HG02610 (cell line): ENCODE measurements at regions not wholly inside any gene's neighbourhood (a gene's known extent, or its start where the extent isn't known, plus 50 kb on each side); places are given as distances from the start of the nearest gene placed in this dataset.

ENCODE experiments used
- ATAC-seq: cut with Tn5 transposase; IDR thresholded peaks from one replicate; pipeline ENCODE4 v1.9.1; 2021; ENCODE audit warnings: mild to moderate bottlenecking, moderate library complexity; ENCODE audit not compliant: unreplicated experiment

- ATAC-seq = no peak
These were observed 258.2 kb upstream of the RAB6C start for GRCh38 chr2:129721236-129721635.

GRCh38 chr2:129721846-129722245 lies 257.6 kb upstream of the RAB6C start:
- ATAC-seq = no peak

GRCh38 chr2:129722306-129723019 lies 257.0 kb upstream of the RAB6C start:
- no peak for ATAC-seq

GRCh38 chr2:129723277-129724020 lies 256.0 kb upstream of the RAB6C start:
- ATAC-seq = no peak

- no peak for ATAC-seq
These were observed 255.3 kb upstream of the RAB6C start for GRCh38 chr2:129724021-129724757.

- no peak for ATAC-seq
These were observed 253.2 kb upstream of the RAB6C start for GRCh38 chr2:129726216-129726615.

GRCh38 chr2:129727286-129727685 lies 252.2 kb upstream of the RAB6C start:
- ATAC-seq = no peak

- no peak for ATAC-seq
These were observed 251.2 kb upstream of the RAB6C start for GRCh38 chr2:129728035-129728972.

- ATAC-seq = no peak
These were observed 250.5 kb upstream of the RAB6C start for GRCh38 chr2:129729011-129729410.

GRCh38 chr2:129729646-129730045 lies 249.8 kb upstream of the RAB6C start:
- no peak for ATAC-seq

GRCh38 chr2:129730979-129731378 lies 248.5 kb upstream of the RAB6C start:
- no peak for ATAC-seq

- no peak for ATAC-seq
These were observed 247.4 kb upstream of the RAB6C start for GRCh38 chr2:129731907-129732629.

- no peak for ATAC-seq
These were observed 246.8 kb upstream of the RAB6C start for GRCh38 chr2:129732630-129733026.

GRCh38 chr2:129733041-129733440 lies 246.4 kb upstream of the RAB6C start:
- ATAC-seq = no peak

GRCh38 chr2:129733579-129733978 lies 245.9 kb upstream of the RAB6C start:
- ATAC-seq = no peak

- no peak for ATAC-seq
These were observed 245.0 kb upstream of the RAB6C start for GRCh38 chr2:129734343-129735034.

GRCh38 chr2:129735576-129735975 lies 243.9 kb upstream of the RAB6C start:
- ATAC-seq = no peak

- ATAC-seq = no peak
These were observed 241.6 kb upstream of the RAB6C start for GRCh38 chr2:129737660-129738527.
